ENCODE measurements at regions not wholly inside any gene's neighbourhood (a gene's known extent, or its start where the extent isn't known, plus 50 kb on each side); places are given as distances from the start of the nearest gene placed in this dataset.

- Mint-ChIP-seq H3K36me3 (ENCODE audit: low read depth) (no peaks in the 10 kb centered on the region), H3K27me3 (ENCODE audit: insufficient read depth, low read depth, poor library complexity) (peaks cover 4% of the 10 kb centered on the region), H3K4me1 (peaks cover 37% of the 10 kb centered on the region), H3K27ac (no peak overlapping the region), H3K9me3 (peaks cover 8% of the 10 kb centered on the region; the same call in 2 of the 3 replicates), H3K4me3 (no peak overlapping the region)
- no peak for ATAC-seq
- H3K9me2 ChIP-seq (ENCODE audit: insufficient read depth), result peaks cover 9% of the 10 kb centered on the region; the same call in 1 of the 2 replicates
- no peaks in the 10 kb centered on the region for H3F3A ChIP-seq (replicated peaks; ENCODE audit: low read depth)
- TF ChIP-seq EZH2phosphoT487 (IDR thresholded peaks at IDR 0.05; ENCODE audit: unreplicated experiment) (no peak), REST (IDR thresholded peaks at IDR 0.05; ENCODE audit: unreplicated experiment) (no peak), ZNF331 (CRISPR knock-in tag; IDR thresholded peaks at IDR 0.05; ENCODE audit: low read depth) (no peak), EZH2 (IDR thresholded peaks at IDR 0.05; ENCODE audit: low read depth, unreplicated experiment) (no peak), NANOG (IDR thresholded peaks at IDR 0.05; ENCODE audit: borderline replicate concordance) (no peak), POLR2AphosphoS5 (IDR thresholded peaks at IDR 0.05; ENCODE audit: low read depth) (no peak), STAT1 (IDR thresholded peaks at IDR 0.05; ENCODE audit: unreplicated experiment) (no peak), CREB1 (CRISPR knock-in tag; IDR thresholded peaks at IDR 0.05; ENCODE audit: low read depth) (no peak), ETS1 (IDR thresholded peaks at IDR 0.05) (no peak)
- no peak overlapping the region for H3K27ac ChIP-seq (ENCODE audit: low read depth)
- no peak overlapping the region for H3K4me2 ChIP-seq
- no peaks in the 10 kb centered on the region for H4K20me1 ChIP-seq (replicated peaks; ENCODE audit: insufficient read depth)
- no peak for DNase-seq (ENCODE audit: low spot score)
- H3K4me1 ChIP-seq (ENCODE audit: insufficient read depth), result peaks cover 28% of the 10 kb centered on the region
- H3K27me3 ChIP-seq (ENCODE audit: insufficient read depth), result no peaks in the 10 kb centered on the region
- no peaks in the 10 kb centered on the region for H3K79me2 ChIP-seq (replicated peaks; ENCODE audit: insufficient read depth)
- no peak overlapping the region for H2AFZ ChIP-seq
- H3K4me3 ChIP-seq, result no peak overlapping the region
- H3K36me3 ChIP-seq (ENCODE audit: insufficient read depth), result no peaks in the 10 kb centered on the region
Measured at GRCh38 chr4:41326776-41327175, 70.0 kb downstream of the UCHL1 start.

DNA sequence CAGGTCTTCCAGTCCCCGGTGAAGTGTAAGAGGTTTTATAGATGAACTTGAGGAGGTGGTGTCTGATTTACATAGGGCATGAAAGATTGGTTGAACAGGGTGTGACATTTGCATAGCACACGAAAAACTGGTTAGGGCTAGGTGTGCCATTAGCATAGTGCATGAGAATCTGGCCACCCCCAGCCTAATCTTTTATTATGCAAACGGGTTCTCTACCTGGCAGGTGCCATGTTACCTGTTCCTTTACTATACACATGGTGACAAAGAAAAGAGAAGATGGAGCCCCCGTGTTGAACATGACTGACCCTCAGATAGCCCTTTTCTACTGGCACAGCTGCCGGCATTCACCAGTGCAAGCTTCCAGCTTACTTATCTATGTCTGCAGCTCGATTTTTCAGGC lies 71.0 kb downstream of the UCHL1 start:
- Histone ChIP-seq H3K79me2 (replicated peaks; ENCODE audit: insufficient read depth) (no peaks in the 10 kb centered on the region), H2AFZ (no peak overlapping the region), H4K20me1 (replicated peaks; ENCODE audit: insufficient read depth) (no peaks in the 10 kb centered on the region), H3K27me3 (ENCODE audit: insufficient read depth) (no peaks in the 10 kb centered on the region), H3K36me3 (ENCODE audit: insufficient read depth) (no peaks in the 10 kb centered on the region), H3K27ac (ENCODE audit: low read depth) (peak overlapping the region; percentile 17; the same call in 1 of the 2 replicates), H3K4me1 (ENCODE audit: insufficient read depth) (peaks cover 28% of the 10 kb centered on the region), H3F3A (replicated peaks; ENCODE audit: low read depth) (no peaks in the 10 kb centered on the region), H3K4me3 (no peak overlapping the region), H3K9me2 (ENCODE audit: insufficient read depth) (peaks cover 6% of the 10 kb centered on the region; the same call in 1 of the 2 replicates), H3K4me2 (peak overlapping the region; percentile 22; the same call in 1 of the 2 replicates)
- H3K4me1 Mint-ChIP-seq, result peaks cover 31% of the 10 kb centered on the region
- H3K27ac Mint-ChIP-seq, result peak overlapping the region; percentile 13; the same call in 1 of the 2 replicates
- ATAC-seq, result peak; percentile 98
- DNase-seq (ENCODE audit: low spot score), result peak; percentile 77
- TF ChIP-seq CREB1 (CRISPR knock-in tag; IDR thresholded peaks at IDR 0.05; ENCODE audit: low read depth) (no peak), ZNF114 (CRISPR knock-in tag; IDR thresholded peaks at IDR 0.05) (0 out of 2 replicates have a peak, but pooled peaks have one; percentile 26)
- TF ChIP-seq, protein P1, sequence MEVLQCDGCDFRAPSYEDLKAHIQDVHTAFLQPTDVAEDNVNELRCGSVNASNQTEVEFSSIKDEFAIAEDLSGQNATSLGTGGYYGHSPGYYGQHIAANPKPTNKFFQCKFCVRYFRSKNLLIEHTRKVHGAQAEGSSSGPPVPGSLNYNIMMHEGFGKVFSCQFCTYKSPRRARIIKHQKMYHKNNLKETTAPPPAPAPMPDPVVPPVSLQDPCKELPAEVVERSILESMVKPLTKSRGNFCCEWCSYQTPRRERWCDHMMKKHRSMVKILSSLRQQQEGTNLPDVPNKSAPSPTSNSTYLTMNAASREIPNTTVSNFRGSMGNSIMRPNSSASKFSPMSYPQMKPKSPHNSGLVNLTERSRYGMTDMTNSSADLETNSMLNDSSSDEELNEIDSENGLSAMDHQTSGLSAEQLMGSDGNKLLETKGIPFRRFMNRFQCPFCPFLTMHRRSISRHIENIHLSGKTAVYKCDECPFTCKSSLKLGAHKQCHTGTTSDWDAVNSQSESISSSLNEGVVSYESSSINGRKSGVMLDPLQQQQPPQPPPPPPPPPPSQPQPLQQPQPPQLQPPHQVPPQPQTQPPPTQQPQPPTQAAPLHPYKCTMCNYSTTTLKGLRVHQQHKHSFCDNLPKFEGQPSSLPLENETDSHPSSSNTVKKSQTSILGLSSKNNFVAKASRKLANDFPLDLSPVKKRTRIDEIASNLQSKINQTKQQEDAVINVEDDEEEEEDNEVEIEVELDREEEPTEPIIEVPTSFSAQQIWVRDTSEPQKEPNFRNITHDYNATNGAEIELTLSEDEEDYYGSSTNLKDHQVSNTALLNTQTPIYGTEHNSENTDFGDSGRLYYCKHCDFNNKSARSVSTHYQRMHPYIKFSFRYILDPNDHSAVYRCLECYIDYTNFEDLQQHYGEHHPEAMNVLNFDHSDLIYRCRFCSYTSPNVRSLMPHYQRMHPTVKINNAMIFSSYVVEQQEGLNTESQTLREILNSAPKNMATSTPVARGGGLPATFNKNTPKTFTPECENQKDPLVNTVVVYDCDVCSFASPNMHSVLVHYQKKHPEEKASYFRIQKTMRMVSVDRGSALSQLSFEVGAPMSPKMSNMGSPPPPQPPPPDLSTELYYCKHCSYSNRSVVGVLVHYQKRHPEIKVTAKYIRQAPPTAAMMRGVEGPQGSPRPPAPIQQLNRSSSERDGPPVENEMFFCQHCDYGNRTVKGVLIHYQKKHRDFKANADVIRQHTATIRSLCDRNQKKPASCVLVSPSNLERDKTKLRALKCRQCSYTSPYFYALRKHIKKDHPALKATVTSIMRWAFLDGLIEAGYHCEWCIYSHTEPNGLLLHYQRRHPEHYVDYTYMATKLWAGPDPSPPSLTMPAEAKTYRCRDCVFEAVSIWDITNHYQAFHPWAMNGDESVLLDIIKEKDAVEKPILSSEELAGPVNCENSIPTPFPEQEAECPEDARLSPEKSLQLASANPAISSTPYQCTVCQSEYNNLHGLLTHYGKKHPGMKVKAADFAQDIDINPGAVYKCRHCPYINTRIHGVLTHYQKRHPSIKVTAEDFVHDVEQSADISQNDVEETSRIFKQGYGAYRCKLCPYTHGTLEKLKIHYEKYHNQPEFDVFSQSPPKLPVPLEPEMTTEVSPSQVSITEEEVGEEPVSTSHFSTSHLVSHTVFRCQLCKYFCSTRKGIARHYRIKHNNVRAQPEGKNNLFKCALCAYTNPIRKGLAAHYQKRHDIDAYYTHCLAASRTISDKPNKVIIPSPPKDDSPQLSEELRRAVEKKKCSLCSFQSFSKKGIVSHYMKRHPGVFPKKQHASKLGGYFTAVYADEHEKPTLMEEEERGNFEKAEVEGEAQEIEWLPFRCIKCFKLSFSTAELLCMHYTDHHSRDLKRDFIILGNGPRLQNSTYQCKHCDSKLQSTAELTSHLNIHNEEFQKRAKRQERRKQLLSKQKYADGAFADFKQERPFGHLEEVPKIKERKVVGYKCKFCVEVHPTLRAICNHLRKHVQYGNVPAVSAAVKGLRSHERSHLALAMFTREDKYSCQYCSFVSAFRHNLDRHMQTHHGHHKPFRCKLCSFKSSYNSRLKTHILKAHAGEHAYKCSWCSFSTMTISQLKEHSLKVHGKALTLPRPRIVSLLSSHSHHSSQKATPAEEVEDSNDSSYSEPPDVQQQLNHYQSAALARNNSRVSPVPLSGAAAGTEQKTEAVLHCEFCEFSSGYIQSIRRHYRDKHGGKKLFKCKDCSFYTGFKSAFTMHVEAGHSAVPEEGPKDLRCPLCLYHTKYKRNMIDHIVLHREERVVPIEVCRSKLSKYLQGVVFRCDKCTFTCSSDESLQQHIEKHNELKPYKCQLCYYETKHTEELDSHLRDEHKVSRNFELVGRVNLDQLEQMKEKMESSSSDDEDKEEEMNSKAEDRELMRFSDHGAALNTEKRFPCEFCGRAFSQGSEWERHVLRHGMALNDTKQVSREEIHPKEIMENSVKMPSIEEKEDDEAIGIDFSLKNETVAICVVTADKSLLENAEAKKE (CRISPR knock-in tag; IDR thresholded peaks at IDR 0.05), result peak; percentile 55
- peaks cover 5% of the 10 kb centered on the region; the same call in 1 of the 3 replicates for H3K9me3 Mint-ChIP-seq
- H3K4me3 Mint-ChIP-seq, result no peak overlapping the region; the same call in 2 of the 3 replicates
- peaks cover 4% of the 10 kb centered on the region for H3K27me3 Mint-ChIP-seq (ENCODE audit: insufficient read depth, low read depth, poor library complexity)
- no peaks in the 10 kb centered on the region for H3K36me3 Mint-ChIP-seq (ENCODE audit: low read depth)
